GM18498 (cell line): ENCODE measurements at regions not wholly inside any gene's neighbourhood (a gene's known extent, or its start where the extent isn't known, plus 50 kb on each side); places are given as distances from the start of the nearest gene placed in this dataset.
A peak's percentile ranks its signal among the peaks of the same experiment; 100 is the strongest.

Experiments
- ATAC-seq: cut with Tn5 transposase; IDR thresholded peaks from one replicate; pipeline ENCODE4 v1.9.1; 2021; ENCODE audit warnings: mild to moderate bottlenecking, moderate library complexity; ENCODE audit not compliant: unreplicated experiment

- no peak for ATAC-seq
Measured at GRCh38 chr18:8458546-8459215, 150.6 kb upstream of the RAB12 start.

DNA sequence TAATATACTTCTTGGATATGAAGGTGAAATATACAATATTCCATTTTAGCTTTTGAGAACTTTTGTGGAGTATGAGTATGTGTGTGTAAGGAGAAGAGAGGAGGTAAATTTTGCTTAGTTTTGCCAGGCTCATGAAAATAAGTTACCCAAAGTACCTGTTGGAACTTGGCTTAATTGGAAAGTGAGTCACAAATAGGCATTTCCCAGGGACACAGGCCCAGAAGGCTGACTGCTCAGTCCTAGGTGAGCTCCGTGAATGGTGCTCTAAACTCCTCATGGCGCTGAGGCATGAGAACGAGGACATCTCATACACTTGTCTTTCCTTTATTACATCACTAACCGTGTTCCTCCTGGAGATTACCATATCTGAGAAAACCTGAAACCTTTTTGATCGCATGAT lies 148.5 kb upstream of the RAB12 start:
- ATAC-seq, result no peak

DNA sequence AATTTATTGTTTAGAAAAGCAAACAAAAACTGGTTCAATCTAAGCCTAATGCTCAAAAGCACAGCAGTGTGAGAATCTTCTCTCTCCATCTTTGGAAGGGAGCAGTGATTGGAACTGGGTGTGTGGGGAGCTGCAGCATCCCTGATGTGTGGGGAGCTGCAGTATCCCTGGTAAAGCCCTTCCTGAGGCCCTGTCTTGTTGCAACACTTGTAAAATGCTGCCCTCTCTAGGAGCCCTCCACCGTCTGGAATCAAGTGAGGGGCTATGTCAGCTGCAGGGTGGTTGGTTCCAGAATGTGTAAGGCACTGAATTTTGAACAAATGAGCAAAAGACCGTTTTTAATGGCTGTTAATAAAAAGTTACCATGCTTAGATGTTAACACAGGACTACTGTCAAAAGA lies 147.7 kb upstream of the RAB12 start:
- no peak for ATAC-seq

GRCh38 chr18:8462651-8463185 lies 146.5 kb upstream of the RAB12 start:
- no peak for ATAC-seq

DNA sequence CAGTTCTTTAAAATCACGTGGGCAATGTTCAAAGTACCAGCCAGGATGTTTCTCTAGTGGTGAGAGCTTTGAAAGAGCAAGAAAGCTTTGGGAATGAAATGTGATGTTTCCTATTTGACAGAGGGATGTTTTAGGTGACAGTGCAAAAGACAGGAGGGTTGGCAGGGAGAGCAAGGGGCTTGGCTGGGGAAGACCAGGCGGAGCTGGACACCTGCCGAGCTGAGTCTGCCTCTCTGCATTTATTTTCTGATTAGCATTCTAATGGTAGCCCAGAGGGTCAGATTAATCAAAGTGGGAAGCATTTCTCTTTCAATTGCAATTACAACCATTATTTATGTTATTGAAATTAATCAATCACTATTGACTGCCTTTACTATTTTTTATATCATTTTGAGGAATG lies 145.4 kb upstream of the RAB12 start:
- ATAC-seq, result no peak

GRCh38 chr18:8468191-8468590 lies 141.0 kb upstream of the RAB12 start:
- ATAC-seq, result no peak

GRCh38 chr18:8468921-8469335 lies 140.3 kb upstream of the RAB12 start:
- ATAC-seq, result no peak

DNA sequence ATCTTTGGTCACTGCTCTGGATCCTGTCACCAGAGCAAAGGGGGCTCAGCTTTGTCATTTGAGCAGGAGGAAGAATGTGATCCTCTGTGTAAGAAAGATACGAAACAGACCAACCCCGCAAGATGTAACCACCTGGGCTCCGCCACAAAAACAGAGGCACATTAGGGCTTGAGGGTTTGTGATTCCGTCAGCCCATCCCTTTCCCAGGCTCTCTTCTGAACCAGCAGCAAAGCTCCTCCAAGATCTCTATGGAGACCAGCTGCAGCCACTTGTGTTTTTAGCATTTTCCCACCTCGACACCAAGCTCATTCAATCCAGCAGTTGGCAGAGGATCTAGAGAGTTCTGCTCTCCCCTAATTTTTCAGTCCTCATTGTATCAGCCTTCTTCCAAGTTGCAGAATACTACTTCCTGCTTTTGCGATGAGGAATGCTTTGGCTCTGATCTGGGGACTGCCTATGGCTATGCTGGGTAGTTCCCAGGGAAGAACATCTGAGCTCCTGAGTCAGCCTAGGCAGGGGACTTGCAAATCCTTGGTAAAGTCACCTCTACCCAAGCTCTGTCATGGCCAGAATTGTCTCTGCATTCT lies 139.6 kb upstream of the RAB12 start:
- ATAC-seq, result no peak

DNA sequence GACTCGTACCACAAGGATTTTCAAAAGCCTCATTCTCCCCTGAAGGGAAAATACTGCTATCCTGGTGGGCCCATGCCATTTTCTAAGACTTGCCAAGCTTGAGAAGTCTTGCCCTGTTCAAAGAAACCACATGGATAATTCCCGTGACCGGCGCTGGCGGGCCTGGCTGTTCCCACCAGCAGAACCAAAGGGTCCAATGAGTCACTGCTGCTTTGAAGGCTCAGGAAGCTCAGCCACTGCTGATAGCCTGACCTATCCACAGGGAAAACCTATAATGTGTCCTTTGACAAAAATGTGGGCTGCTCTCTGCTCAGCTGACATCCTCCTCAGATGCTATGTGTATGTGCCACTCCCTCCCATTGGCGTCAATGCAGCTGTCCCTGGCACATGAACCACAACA lies 137.9 kb upstream of the RAB12 start:
- ATAC-seq, result no peak

GRCh38 chr18:8474661-8475060 lies 134.6 kb upstream of the RAB12 start:
- ATAC-seq, result no peak

GRCh38 chr18:8477615-8478014 lies 131.6 kb upstream of the RAB12 start:
- no peak for ATAC-seq

- peak; percentile 91 for ATAC-seq
Measured at GRCh38 chr18:8478166-8478967, 130.9 kb upstream of the RAB12 start.

GRCh38 chr18:8478968-8479370 lies 130.3 kb upstream of the RAB12 start:
- no peak for ATAC-seq

GRCh38 chr18:8479789-8480188 lies 129.4 kb upstream of the RAB12 start:
- ATAC-seq, result no peak

- no peak for ATAC-seq
Measured at GRCh38 chr18:8480506-8481328, 128.5 kb upstream of the RAB12 start.

DNA sequence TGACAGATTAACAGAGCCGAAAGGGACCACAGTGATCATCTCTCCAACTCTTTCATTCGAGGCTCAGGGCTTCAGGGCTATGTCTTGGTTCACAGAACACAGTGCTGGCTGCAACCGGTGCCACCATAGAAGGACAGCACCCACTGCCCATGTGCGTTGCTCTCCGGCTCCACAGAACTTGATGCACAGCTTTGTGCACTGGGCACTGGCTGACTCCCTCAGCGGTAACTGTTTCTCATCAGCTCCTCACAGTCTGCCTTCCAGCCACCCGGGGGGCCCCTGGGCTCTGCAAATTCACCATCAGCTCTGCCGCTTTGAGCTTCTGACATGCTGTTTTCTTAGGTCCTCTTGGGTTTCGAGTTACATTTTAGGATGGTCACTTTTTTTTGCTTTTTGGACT lies 124.3 kb upstream of the RAB12 start:
- no peak for ATAC-seq

- no peak for ATAC-seq
Measured at GRCh38 chr18:8489761-8490160, 119.5 kb upstream of the RAB12 start.

GRCh38 chr18:8491516-8491915 lies 117.7 kb upstream of the RAB12 start:
- ATAC-seq, result no peak

DNA sequence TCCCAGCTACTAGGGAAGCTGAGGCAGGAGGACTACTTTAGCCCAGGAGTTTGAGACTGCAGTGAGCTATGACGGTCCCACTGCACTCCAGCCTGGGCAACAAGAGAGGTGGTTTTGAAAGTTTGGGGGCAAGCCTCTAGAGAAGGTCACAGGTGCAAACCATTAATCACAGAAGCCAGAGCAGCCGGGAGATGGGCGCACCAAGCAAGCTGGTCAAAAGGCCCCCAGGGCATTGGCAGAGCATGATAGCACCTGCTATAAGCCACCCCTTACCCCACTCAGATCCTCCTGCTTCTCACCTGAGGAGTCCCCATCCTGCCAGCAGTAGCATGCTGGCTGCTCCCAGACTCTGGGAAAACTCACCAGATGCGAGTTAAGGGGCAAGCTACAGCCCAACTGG lies 116.1 kb upstream of the RAB12 start:
- no peak for ATAC-seq

GRCh38 chr18:8496186-8496585 lies 113.1 kb upstream of the RAB12 start:
- no peak for ATAC-seq

DNA sequence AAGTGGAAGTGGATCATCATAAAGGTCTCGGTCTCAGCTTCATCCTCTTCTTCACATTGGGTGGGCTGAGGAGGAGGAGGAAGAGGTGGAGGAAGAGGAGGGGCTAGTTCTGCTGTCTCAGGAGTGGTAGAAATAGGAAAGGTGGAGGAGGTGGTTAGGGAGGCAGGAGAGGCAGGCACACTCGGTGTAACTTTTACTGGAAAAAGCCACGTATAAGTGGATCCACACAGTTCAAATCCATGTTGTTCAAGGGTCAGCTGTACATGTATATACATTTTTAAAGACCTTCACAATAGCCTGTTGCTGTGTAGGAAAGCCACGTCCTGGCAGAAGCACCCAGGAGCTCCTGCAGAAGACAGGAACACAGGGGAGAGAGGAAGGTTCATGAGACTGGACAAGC lies 110.3 kb upstream of the RAB12 start:
- ATAC-seq, result no peak
